Ishikawa (cell line): ENCODE measurements at regions not wholly inside any gene's neighbourhood (a gene's known extent, or its start where the extent isn't known, plus 50 kb on each side); places are given as distances from the start of the nearest gene placed in this dataset.

Source experiments
- CEBPB ChIP-seq: IDR thresholded peaks from 2 replicates; pipeline ENCODE4 v1.6.1; 2012
- CREB1 ChIP-seq: IDR thresholded peaks from 2 replicates; pipeline ENCODE4 v1.6.1; 2012; ENCODE audit warnings: low read depth
- EP300 ChIP-seq: IDR thresholded peaks from 2 replicates; pipeline ENCODE4 v1.6.1; 2012; ENCODE audit warnings: borderline replicate concordance
- FOXM1 ChIP-seq: IDR thresholded peaks from 2 replicates; pipeline ENCODE4 v1.6.1; 2012; ENCODE audit warnings: low read depth, borderline replicate concordance
- NFIC ChIP-seq: IDR thresholded peaks from 2 replicates; pipeline ENCODE4 v1.6.1; 2012
- TAF1 ChIP-seq: IDR thresholded peaks from 2 replicates; pipeline ENCODE4 v1.6.1; 2012; ENCODE audit warnings: low read depth, mild to moderate bottlenecking
- TCF12 ChIP-seq: IDR thresholded peaks from 2 replicates; pipeline ENCODE4 v1.6.1; 2012; ENCODE audit warnings: low read depth
- TEAD4 ChIP-seq: IDR thresholded peaks from 2 replicates; pipeline ENCODE4 v1.6.1; 2012
- YY1 ChIP-seq: IDR thresholded peaks from 2 replicates; pipeline ENCODE4 v1.6.1; 2012; ENCODE audit warnings: low read depth
- ZBTB7A ChIP-seq: IDR thresholded peaks from 2 replicates; pipeline ENCODE4 v1.6.1; 2012; ENCODE audit warnings: low read depth
- TF ChIP-seq, protein P1 (sequence below): IDR thresholded peaks from 2 replicates; pipeline ENCODE4 v1.6.1; 2012
- TF ChIP-seq, protein P2 (sequence below): IDR thresholded peaks from 2 replicates; pipeline ENCODE4 v1.6.1; 2012; ENCODE audit warnings: low read depth, mild to moderate bottlenecking

DNA sequence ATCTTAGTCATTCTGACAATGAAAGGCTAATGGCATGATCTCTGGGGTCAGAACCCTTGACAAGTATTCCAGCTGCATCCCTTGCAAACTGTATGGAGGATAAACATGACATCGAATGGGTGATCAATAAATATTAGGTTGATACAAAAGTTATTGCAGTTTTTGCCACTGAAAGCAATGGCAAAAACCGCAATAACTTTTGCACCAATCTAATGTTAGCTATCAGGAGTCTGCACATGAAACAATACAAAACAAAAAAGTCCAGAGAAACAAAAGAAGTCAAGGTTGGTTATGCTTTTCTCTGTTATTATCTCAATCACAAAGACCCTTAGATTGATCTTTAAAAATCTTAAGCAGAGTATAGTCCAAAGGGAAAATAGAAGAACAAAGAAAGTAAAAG, 292.7 kb downstream of the DUSP10 start:
- TF ChIP-seq EP300 (no peak), FOXM1 (no peak), NFIC (no peak), CREB1 (no peak), TAF1 (no peak), CEBPB (no peak), TCF12 (no peak), YY1 (no peak), TEAD4 (no peak), ZBTB7A (no peak)
- TF ChIP-seq, protein P1, sequence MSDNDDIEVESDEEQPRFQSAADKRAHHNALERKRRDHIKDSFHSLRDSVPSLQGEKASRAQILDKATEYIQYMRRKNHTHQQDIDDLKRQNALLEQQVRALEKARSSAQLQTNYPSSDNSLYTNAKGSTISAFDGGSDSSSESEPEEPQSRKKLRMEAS = no peak
- TF ChIP-seq, protein P2, sequence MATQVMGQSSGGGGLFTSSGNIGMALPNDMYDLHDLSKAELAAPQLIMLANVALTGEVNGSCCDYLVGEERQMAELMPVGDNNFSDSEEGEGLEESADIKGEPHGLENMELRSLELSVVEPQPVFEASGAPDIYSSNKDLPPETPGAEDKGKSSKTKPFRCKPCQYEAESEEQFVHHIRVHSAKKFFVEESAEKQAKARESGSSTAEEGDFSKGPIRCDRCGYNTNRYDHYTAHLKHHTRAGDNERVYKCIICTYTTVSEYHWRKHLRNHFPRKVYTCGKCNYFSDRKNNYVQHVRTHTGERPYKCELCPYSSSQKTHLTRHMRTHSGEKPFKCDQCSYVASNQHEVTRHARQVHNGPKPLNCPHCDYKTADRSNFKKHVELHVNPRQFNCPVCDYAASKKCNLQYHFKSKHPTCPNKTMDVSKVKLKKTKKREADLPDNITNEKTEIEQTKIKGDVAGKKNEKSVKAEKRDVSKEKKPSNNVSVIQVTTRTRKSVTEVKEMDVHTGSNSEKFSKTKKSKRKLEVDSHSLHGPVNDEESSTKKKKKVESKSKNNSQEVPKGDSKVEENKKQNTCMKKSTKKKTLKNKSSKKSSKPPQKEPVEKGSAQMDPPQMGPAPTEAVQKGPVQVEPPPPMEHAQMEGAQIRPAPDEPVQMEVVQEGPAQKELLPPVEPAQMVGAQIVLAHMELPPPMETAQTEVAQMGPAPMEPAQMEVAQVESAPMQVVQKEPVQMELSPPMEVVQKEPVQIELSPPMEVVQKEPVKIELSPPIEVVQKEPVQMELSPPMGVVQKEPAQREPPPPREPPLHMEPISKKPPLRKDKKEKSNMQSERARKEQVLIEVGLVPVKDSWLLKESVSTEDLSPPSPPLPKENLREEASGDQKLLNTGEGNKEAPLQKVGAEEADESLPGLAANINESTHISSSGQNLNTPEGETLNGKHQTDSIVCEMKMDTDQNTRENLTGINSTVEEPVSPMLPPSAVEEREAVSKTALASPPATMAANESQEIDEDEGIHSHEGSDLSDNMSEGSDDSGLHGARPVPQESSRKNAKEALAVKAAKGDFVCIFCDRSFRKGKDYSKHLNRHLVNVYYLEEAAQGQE = no peak
